ENCODE measurements at regions not wholly inside any gene's neighbourhood (a gene's known extent, or its start where the extent isn't known, plus 50 kb on each side); places are given as distances from the start of the nearest gene placed in this dataset.
"Not testable (repeated sequence)": the region's sequence is repeated elsewhere in the genome, so short reads cannot be mapped to it uniquely, and the experiment has no call there.

GRCh38 chr1:70795064-70795463 lies 252.6 kb downstream of the PTGER3 start:
- TF ChIP-seq CTCF, POLR2A (IDR thresholded peaks at IDR 0.05): not testable (repeated sequence)

All from adrenal gland (tissue), 5 donors.